Mesenchymal stem cell (in vitro differentiated cells and primary cell): ENCODE measurements at regions not wholly inside any gene's neighbourhood (a gene's known extent, or its start where the extent isn't known, plus 50 kb on each side); places are given as distances from the start of the nearest gene placed in this dataset.

Experiments used
- DNase-seq: peaks from one replicate; pipeline ENCODE4 v3.0.0-alpha.2; 2013
- H2AFZ ChIP-seq: one replicate; pipeline ENCODE4 v1.6.1; 2013; ENCODE audit warnings: low read depth, mild to moderate bottlenecking, control low read depth, inconsistent platforms, low read length, moderate library complexity
- H2AK5ac ChIP-seq: 2 replicates; pipeline ENCODE4 v1.6.1; 2013; ENCODE audit warnings: low read length, moderate library complexity, mild to moderate bottlenecking, inconsistent platforms; ENCODE audit not compliant: severe bottlenecking
- H2BK120ac ChIP-seq: one replicate; pipeline ENCODE4 v1.6.1; 2013; ENCODE audit warnings: low read depth, mild to moderate bottlenecking, inconsistent platforms, low read length, moderate library complexity
- H2BK12ac ChIP-seq, 2 experiments: one replicate each; pipeline ENCODE4 v1.6.1; 2013; ENCODE audit warnings: inconsistent platforms in 2 of 2, low read length in 2 of 2, mild to moderate bottlenecking in 2 of 2, moderate library complexity in 2 of 2, control low read depth in 1 of 2
- H2BK15ac ChIP-seq: one replicate; pipeline ENCODE4 v1.6.1; 2013; ENCODE audit warnings: mild to moderate bottlenecking, low read depth, inconsistent platforms; ENCODE audit not compliant: poor library complexity, severe bottlenecking
- H2BK5ac ChIP-seq: 2 replicates; pipeline ENCODE4 v1.6.1; 2013; ENCODE audit warnings: low read depth, mild to moderate bottlenecking, low read length, control low read depth, inconsistent platforms; ENCODE audit not compliant: poor library complexity, severe bottlenecking
- H3K14ac ChIP-seq, 2 experiments: one replicate each; pipeline ENCODE4 v1.6.1; 2013; ENCODE audit warnings: inconsistent platforms in 2 of 2, low read length in 2 of 2, control low read depth in 1 of 2, mild to moderate bottlenecking in 1 of 2, moderate library complexity in 1 of 2
- H3K18ac ChIP-seq, 2 experiments: one replicate each; pipeline ENCODE4 v1.6.1; 2013; ENCODE audit warnings: inconsistent platforms in 2 of 2, low read length in 2 of 2, control low read depth in 1 of 2, low read depth in 1 of 2, mild to moderate bottlenecking in 1 of 2
- H3K23ac ChIP-seq, 2 experiments: one replicate each; pipeline ENCODE4 v1.6.1; 2013; ENCODE audit warnings: inconsistent platforms in 2 of 2, low read length in 2 of 2, mild to moderate bottlenecking in 2 of 2, moderate library complexity in 2 of 2, control low read depth in 1 of 2
- H3K27ac ChIP-seq: 2 replicates; pipeline ENCODE4 v1.5.1; 2013; ENCODE audit warnings: mild to moderate bottlenecking, moderate library complexity, low read length, control low read depth, inconsistent platforms; ENCODE audit not compliant: poor library complexity, severe bottlenecking
- H3K27me3 ChIP-seq, 2 experiments: 2 replicates each; pipeline versions ENCODE4 v1.6.1 to v1.7.0; 2013; ENCODE audit warnings: low read length in 2 of 2, mild to moderate bottlenecking in 2 of 2, moderate library complexity in 2 of 2, control low read depth in 1 of 2, inconsistent platforms in 1 of 2; ENCODE audit not compliant: control insufficient read depth in 1 of 2, insufficient read depth in 1 of 2
- H3K36me3 ChIP-seq, 2 experiments: 2 replicates each; pipeline versions ENCODE4 v1.6.1 to v1.7.0; 2013; ENCODE audit warnings: low read length in 2 of 2, control low read depth in 1 of 2, inconsistent platforms in 1 of 2, low read depth in 1 of 2, mild to moderate bottlenecking in 1 of 2; ENCODE audit not compliant: insufficient read depth in 2 of 2, control insufficient read depth in 1 of 2
- H3K4ac ChIP-seq, 2 experiments: one replicate each; pipeline ENCODE4 v1.6.1; 2013; ENCODE audit warnings: inconsistent platforms in 2 of 2, low read length in 2 of 2, mild to moderate bottlenecking in 2 of 2, moderate library complexity in 2 of 2, control low read depth in 1 of 2, low read depth in 1 of 2
- H3K4me1 ChIP-seq: 2 replicates; pipeline ENCODE4 v1.6.1; 2013; ENCODE audit warnings: low read depth, low read length, control low read depth; ENCODE audit not compliant: control insufficient read depth, insufficient read depth
- H3K4me2 ChIP-seq: 2 replicates; pipeline ENCODE4 v1.6.1; 2013; ENCODE audit warnings: low read length, mild to moderate bottlenecking, inconsistent platforms; ENCODE audit not compliant: poor library complexity, severe bottlenecking
- H3K4me3 ChIP-seq, 2 experiments: 2 replicates each; pipeline versions ENCODE4 v1.5.1 to v1.7.0; 2013; ENCODE audit warnings: low read length in 2 of 2, mild to moderate bottlenecking in 2 of 2, control low read depth in 1 of 2, low read depth in 1 of 2; ENCODE audit not compliant: insufficient read depth in 1 of 2
- H3K79me1 ChIP-seq: replicated peaks from 2 replicates; pipeline ENCODE4 v1.6.1; 2013; ENCODE audit warnings: mild to moderate bottlenecking, control low read depth, low read length, inconsistent platforms; ENCODE audit not compliant: poor library complexity, severe bottlenecking
- H3K9ac ChIP-seq: 2 replicates; pipeline ENCODE4 v1.7.0; 2013; ENCODE audit warnings: mild to moderate bottlenecking, low read length, moderate library complexity
- H3K9me3 ChIP-seq: 2 replicates; pipeline ENCODE4 v1.7.0; 2013; ENCODE audit warnings: mild to moderate bottlenecking, low read length; ENCODE audit not compliant: control insufficient read depth
- H4K8ac ChIP-seq: one replicate; pipeline ENCODE4 v1.6.1; 2013; ENCODE audit warnings: inconsistent platforms, mild to moderate bottlenecking, low read length, moderate library complexity
- H4K91ac ChIP-seq: one replicate; pipeline ENCODE4 v1.6.1; 2013; ENCODE audit warnings: mild to moderate bottlenecking, low read length, inconsistent platforms
- WGBS: methylation state at CpG from one replicate; pipeline ENCODE4 v1.1.7; 2013; ENCODE audit warnings: mixed read lengths; 5-methylcytosine and 5-hydroxymethylcytosine counted together

DNA sequence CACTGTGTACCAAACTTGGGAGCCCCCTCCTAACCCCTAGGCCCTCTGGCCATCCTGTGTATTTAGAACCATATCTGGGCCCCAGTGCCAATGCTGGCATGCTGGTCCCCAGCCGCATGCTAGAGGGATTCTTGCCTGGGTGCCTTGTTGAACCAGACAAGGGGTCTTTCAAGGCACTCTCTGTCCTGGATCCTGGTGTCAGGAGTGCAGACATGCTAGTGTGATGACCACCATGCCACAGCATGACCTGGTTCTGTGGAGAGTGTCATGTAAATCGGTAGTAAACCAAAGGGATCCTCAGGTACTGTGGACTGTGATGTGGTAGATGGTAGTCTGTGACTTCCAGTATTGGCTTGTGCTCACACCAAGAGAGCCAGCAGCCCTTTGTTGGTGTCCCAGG, 222.2 kb upstream of the PODXL start:
- no peak overlapping the region for H3K18ac ChIP-seq
- whole genome bisulfite sequencing, result 80% methylated on average over 2 of the region's 2 CpGs
- no peak overlapping the region for H4K91ac ChIP-seq
- no peak overlapping the region for H3K14ac ChIP-seq
- no peak overlapping the region for H2AFZ ChIP-seq
- H3K4me1 ChIP-seq, result no peaks in the 10 kb centered on the region
- no peak for DNase-seq
- no peak overlapping the region for H2BK5ac ChIP-seq
- H3K79me1 ChIP-seq, result no peaks in the 10 kb centered on the region
- H2BK120ac ChIP-seq, result no peak overlapping the region
- no peak overlapping the region for H2BK15ac ChIP-seq
- H3K27ac ChIP-seq, result no peak overlapping the region
- no peaks in the 10 kb centered on the region for H3K36me3 ChIP-seq
- H3K9me3 ChIP-seq, result peaks cover 6% of the 10 kb centered on the region
- H2BK12ac ChIP-seq, result no peak overlapping the region
- H3K4me2 ChIP-seq, result no peak overlapping the region
- no peak overlapping the region for H2AK5ac ChIP-seq
- H4K8ac ChIP-seq, result no peak overlapping the region
- H3K4me3 ChIP-seq, result no peak overlapping the region
- no peak overlapping the region for H3K9ac ChIP-seq
- H3K4ac ChIP-seq, result no peak overlapping the region
- H3K27me3 ChIP-seq, result peaks cover 0 to 25% of the 10 kb centered on the region in 2 experiments
- H3K23ac ChIP-seq, result no peak overlapping the region

DNA sequence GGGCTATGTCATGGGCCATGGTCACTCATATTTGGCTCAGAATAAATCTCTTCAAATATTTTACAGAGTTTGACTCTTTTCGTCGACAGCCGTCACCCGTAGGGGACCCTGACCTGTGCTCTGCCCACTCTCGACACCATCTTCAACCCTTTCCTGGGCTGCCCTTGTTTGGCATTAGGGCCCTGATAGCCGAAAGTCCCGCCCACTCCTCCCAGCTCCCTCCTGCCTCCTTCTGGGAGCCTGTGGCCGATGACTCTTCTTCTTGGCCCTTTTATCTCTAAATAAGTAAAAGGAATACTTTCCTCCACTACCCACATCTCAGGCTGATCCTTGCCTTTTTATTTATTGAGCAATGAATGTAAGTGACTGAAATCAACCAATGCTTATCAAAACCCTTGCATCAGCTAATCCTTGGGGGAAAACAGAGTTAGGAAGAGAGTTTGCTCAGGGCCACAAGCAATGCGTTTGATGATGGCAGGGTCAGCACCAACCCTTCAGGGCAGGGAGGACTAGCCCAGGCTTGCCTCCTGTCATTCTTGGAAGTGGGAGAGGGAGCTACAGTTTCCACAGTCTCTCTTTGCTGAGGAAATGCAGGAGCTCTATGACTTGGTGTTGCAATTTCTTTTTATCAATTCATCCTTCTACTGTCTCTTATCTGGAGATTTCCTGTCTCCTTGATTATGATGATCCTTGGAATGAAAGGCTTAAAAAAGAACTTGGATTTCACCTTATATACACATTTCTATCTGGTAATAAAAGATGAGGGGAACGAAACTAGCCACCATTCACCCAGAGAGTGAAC, 218.2 kb upstream of the PODXL start:
- no peak overlapping the region for H4K8ac ChIP-seq
- no peak overlapping the region for H2BK120ac ChIP-seq
- no peak overlapping the region for H3K4me3 ChIP-seq
- no peaks in the 10 kb centered on the region for H3K4me1 ChIP-seq
- no peak overlapping the region for H2BK12ac ChIP-seq
- H2BK5ac ChIP-seq, result no peak overlapping the region
- no peaks in the 10 kb centered on the region for H3K27me3 ChIP-seq
- 74% methylated on average over 8 of the region's 10 CpGs for WGBS
- H3K79me1 ChIP-seq, result no peaks in the 10 kb centered on the region
- no peak overlapping the region for H3K23ac ChIP-seq
- peak overlapping the region; percentile 55 for H3K9ac ChIP-seq
- H3K9me3 ChIP-seq, result peaks cover 3% of the 10 kb centered on the region
- no peak overlapping the region for H2AFZ ChIP-seq
- DNase-seq, result no peak
- H3K27ac ChIP-seq, result no peak overlapping the region
- no peak overlapping the region for H4K91ac ChIP-seq
- H3K18ac ChIP-seq, result no peak overlapping the region
- no peak overlapping the region for H3K14ac ChIP-seq
- no peak overlapping the region for H3K4ac ChIP-seq
- H2AK5ac ChIP-seq, result no peak overlapping the region
- H3K4me2 ChIP-seq, result no peak overlapping the region
- no peaks in the 10 kb centered on the region for H3K36me3 ChIP-seq
- H2BK15ac ChIP-seq, result no peak overlapping the region

DNA sequence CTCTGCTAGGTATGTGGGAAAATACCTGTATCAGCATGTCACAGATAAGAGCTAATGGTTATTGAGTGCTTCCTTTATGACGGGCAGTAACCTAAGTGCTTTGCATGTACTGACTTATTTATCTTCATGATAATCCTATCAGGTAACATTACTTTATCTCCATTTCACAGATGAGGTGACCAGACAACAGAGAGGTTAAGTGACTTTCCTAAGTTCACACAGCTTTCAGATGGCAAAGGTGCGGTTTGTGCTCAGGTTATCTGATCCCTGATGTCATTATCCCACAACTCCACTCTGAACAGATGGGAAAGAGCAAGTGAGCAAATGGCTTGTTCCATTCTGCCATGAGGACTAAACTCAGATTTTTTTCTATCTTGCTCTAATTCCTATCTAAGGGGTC, 217.0 kb upstream of the PODXL start:
- 94% methylated on average over 2 of the region's 2 CpGs for WGBS
- Histone ChIP-seq H3K4me2 (no peak overlapping the region), H3K4ac (no peak overlapping the region), H3K14ac (no peak overlapping the region), H4K8ac (no peak overlapping the region), H4K91ac (no peak overlapping the region), H2BK5ac (no peak overlapping the region), H2AFZ (no peak overlapping the region), H3K79me1 (no peaks in the 10 kb centered on the region), H3K4me3 (no peak overlapping the region), H2BK120ac (no peak overlapping the region), H3K36me3 (no peaks in the 10 kb centered on the region), H3K4me1 (no peaks in the 10 kb centered on the region), H3K27me3 (no peaks in the 10 kb centered on the region), H2BK12ac (no peak overlapping the region), H2AK5ac (no peak overlapping the region), H3K9me3 (peaks cover 3% of the 10 kb centered on the region), H3K9ac (no peak overlapping the region), H3K27ac (no peak overlapping the region), H3K23ac (no peak overlapping the region), H2BK15ac (no peak overlapping the region), H3K18ac (no peak overlapping the region)
- DNase-seq, result no peak

DNA sequence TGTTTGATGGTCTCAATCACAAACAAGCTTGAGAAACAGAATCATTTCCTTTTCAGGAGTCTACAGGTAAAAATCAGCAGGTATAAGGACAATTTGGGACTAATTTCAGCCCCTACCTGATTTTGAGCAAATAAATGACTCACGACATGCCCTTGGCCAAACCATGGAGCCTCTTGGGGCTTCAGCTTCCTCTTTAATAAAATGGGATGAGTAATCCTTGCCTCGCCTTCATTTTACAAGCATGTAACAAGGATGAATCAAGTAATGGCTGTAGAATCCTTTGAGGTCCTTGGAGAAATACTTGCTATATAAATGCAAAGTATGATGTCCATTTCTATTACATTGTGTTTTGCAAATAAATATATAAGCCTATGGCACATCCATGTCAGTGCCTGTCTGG, 212.8 kb upstream of the PODXL start:
- WGBS, result 65% methylated on average over 2 of the region's 2 CpGs
- H2AK5ac ChIP-seq, result no peak overlapping the region
- no peaks in the 10 kb centered on the region for H3K9me3 ChIP-seq
- no peaks in the 10 kb centered on the region for H3K27me3 ChIP-seq
- H3K9ac ChIP-seq, result no peak overlapping the region
- no peak overlapping the region for H3K4ac ChIP-seq
- no peaks in the 10 kb centered on the region for H3K4me1 ChIP-seq
- H3K79me1 ChIP-seq, result no peaks in the 10 kb centered on the region
- no peak overlapping the region for H3K4me3 ChIP-seq
- no peak overlapping the region for H3K4me2 ChIP-seq
- H2AFZ ChIP-seq, result no peak overlapping the region
- H3K18ac ChIP-seq, result no peak overlapping the region
- no peak overlapping the region for H4K91ac ChIP-seq
- no peak for DNase-seq
- no peak overlapping the region for H2BK15ac ChIP-seq
- no peak overlapping the region for H3K23ac ChIP-seq
- no peak overlapping the region for H2BK5ac ChIP-seq
- H3K27ac ChIP-seq, result no peak overlapping the region
- no peaks in the 10 kb centered on the region for H3K36me3 ChIP-seq
- H2BK12ac ChIP-seq, result no peak overlapping the region
- H4K8ac ChIP-seq, result no peak overlapping the region
- H2BK120ac ChIP-seq, result no peak overlapping the region
- no peak overlapping the region for H3K14ac ChIP-seq
